GM23338 (cell line): ENCODE measurements at regions not wholly inside any gene's neighbourhood (a gene's known extent, or its start where the extent isn't known, plus 50 kb on each side); places are given as distances from the start of the nearest gene placed in this dataset.

Experiments
- ATAC-seq: fragments of 200-7000 bp; cut with Tn5 transposase; 3 replicates; pipeline ENCODE4 v1.9.1; 2020
- DNase-seq: peaks from one replicate; pipeline ENCODE4 v3.0.0-alpha.2; 2015; ENCODE audit warnings: low spot score
- H2AFZ ChIP-seq: fragments of 200-600 bp; sonication (generic); 2 replicates; pipeline ENCODE4 v1.8.0; 2016; ENCODE audit warnings: antibody characterized with exemption, mild to moderate bottlenecking, moderate library complexity
- H3F3A ChIP-seq: fragments of 200-600 bp; sonication (generic); replicated peaks from 2 replicates; pipeline ENCODE4 v1.8.0; 2017; ENCODE audit warnings: antibody characterized with exemption, mixed run types, low read depth
- H3K27ac ChIP-seq: fragments of 200-600 bp; sonication (generic); 2 replicates; pipeline ENCODE4 v1.6.1; 2016; ENCODE audit warnings: low read depth
- H3K27me3 ChIP-seq: fragments of 200-600 bp; sonication (generic); 2 replicates; pipeline ENCODE4 v1.8.0; 2016; ENCODE audit warnings: mild to moderate bottlenecking, mixed run types, moderate library complexity; ENCODE audit not compliant: insufficient read depth
- H3K36me3 ChIP-seq: fragments of 200-600 bp; sonication (generic); 2 replicates; pipeline ENCODE4 v1.8.0; 2016; ENCODE audit warnings: mild to moderate bottlenecking; ENCODE audit not compliant: insufficient read depth
- H3K4me1 ChIP-seq: fragments of 200-600 bp; sonication (generic); 2 replicates; pipeline ENCODE4 v1.8.0; 2016; ENCODE audit warnings: mild to moderate bottlenecking, moderate library complexity; ENCODE audit not compliant: insufficient read depth
- H3K4me2 ChIP-seq: fragments of 200-600 bp; sonication (generic); 2 replicates; pipeline ENCODE4 v1.7.1; 2017; ENCODE audit warnings: mixed run types
- H3K4me3 ChIP-seq: fragments of 200-600 bp; sonication (generic); 2 replicates; pipeline ENCODE4 v1.6.1; 2016; ENCODE audit warnings: mixed run types
- H3K79me2 ChIP-seq: fragments of 200-600 bp; sonication (generic); replicated peaks from 2 replicates; pipeline ENCODE4 v1.8.0; 2017; ENCODE audit warnings: mild to moderate bottlenecking; ENCODE audit not compliant: insufficient read depth
- H3K9me2 ChIP-seq: fragments of 200-600 bp; sonication (generic); 2 replicates; pipeline ENCODE4 v1.8.0; 2017; ENCODE audit not compliant: insufficient read depth
- H4K20me1 ChIP-seq: fragments of 200-600 bp; sonication (generic); replicated peaks from 2 replicates; pipeline ENCODE4 v1.8.0; 2017; ENCODE audit warnings: mild to moderate bottlenecking; ENCODE audit not compliant: insufficient read depth
- H3K27ac Mint-ChIP-seq: 2 replicates; pipeline ENCODE4 v1.8.0; 2020; ENCODE audit warnings: inconsistent platforms, mild to moderate bottlenecking, moderate library complexity, mixed read lengths
- H3K27me3 Mint-ChIP-seq: 3 replicates; pipeline ENCODE4 v1.8.0; 2022; ENCODE audit warnings: low read depth, mild to moderate bottlenecking, moderate library complexity, mixed read lengths, inconsistent platforms; ENCODE audit not compliant: insufficient read depth, poor library complexity
- H3K36me3 Mint-ChIP-seq: 3 replicates; pipeline ENCODE4 v1.8.0; 2021; ENCODE audit warnings: low read depth, mild to moderate bottlenecking, inconsistent platforms, moderate library complexity, mixed read lengths
- H3K4me1 Mint-ChIP-seq: 3 replicates; pipeline ENCODE4 v1.8.0; 2020; ENCODE audit warnings: mild to moderate bottlenecking, inconsistent platforms, mixed read lengths
- H3K4me3 Mint-ChIP-seq: 3 replicates; pipeline ENCODE4 v1.8.0; 2021; ENCODE audit warnings: moderate library complexity, mild to moderate bottlenecking, inconsistent platforms, mixed read lengths
- H3K9me3 Mint-ChIP-seq: 3 replicates; pipeline ENCODE4 v1.8.0; 2020; ENCODE audit warnings: moderate library complexity, mild to moderate bottlenecking, inconsistent platforms, mixed read lengths
- CREB1 ChIP-seq: fragments of 250-450 bp; sonication (Bioruptor Pico); IDR thresholded peaks from 2 replicates; pipeline ENCODE4 v1.5.0; 2020; ENCODE audit warnings: low read depth, mild to moderate bottlenecking, moderate library complexity
- CTCF ChIP-seq, 2 experiments: fragments of 200-600 bp in 1 of 2; sonication (generic) in 1 of 2; conservative IDR thresholded peaks; 2 replicates each; pipeline versions ENCODE4 v1.5.1 to v1.6.1; 2016 to 2017; ENCODE audit warnings: antibody characterized with exemption in 2 of 2, low read depth in 2 of 2, mild to moderate bottlenecking in 2 of 2, moderate library complexity in 1 of 2
- ETS1 ChIP-seq: IDR thresholded peaks from 2 replicates; pipeline ENCODE4 v1.6.1; 2016; ENCODE audit warnings: antibody characterized with exemption
- EZH2 ChIP-seq: fragments of 200-600 bp; sonication (generic); IDR thresholded peaks from one replicate; pipeline ENCODE4 v1.8.0; 2017; ENCODE audit warnings: antibody characterized with exemption, mild to moderate bottlenecking, low read depth; ENCODE audit not compliant: unreplicated experiment
- EZH2phosphoT487 ChIP-seq: fragments of 200-600 bp; sonication (generic); IDR thresholded peaks from one replicate; pipeline ENCODE4 v1.8.1; 2018; ENCODE audit warnings: antibody characterized with exemption; ENCODE audit not compliant: unreplicated experiment
- JUNB ChIP-seq: IDR thresholded peaks from one replicate; pipeline ENCODE4 v1.6.1; 2016; ENCODE audit warnings: antibody characterized with exemption; ENCODE audit not compliant: unreplicated experiment
- NANOG ChIP-seq: IDR thresholded peaks from 2 replicates; pipeline ENCODE4 v1.6.1; 2016; ENCODE audit warnings: antibody characterized with exemption, borderline replicate concordance
- POLR2AphosphoS5 ChIP-seq: IDR thresholded peaks from 2 replicates; pipeline ENCODE4 v1.6.1; 2016; ENCODE audit warnings: antibody characterized with exemption, low read depth
- STAT1 ChIP-seq: IDR thresholded peaks from one replicate; pipeline ENCODE4 v1.6.1; 2016; ENCODE audit warnings: antibody characterized with exemption; ENCODE audit not compliant: unreplicated experiment
- ZNF114 ChIP-seq: fragments of 250-450 bp; sonication (Bioruptor Pico); IDR thresholded peaks from 2 replicates; pipeline ENCODE4 v1.5.0; 2020; ENCODE audit warnings: mild to moderate bottlenecking, moderate library complexity
- ZNF331 ChIP-seq: fragments of 250-450 bp; sonication (Bioruptor Pico); IDR thresholded peaks from 2 replicates; pipeline ENCODE4 v1.5.0; 2020; ENCODE audit warnings: low read depth, mild to moderate bottlenecking, moderate library complexity
- ZNF462 ChIP-seq: fragments of 250-450 bp; sonication (Bioruptor Pico); IDR thresholded peaks from 2 replicates; pipeline ENCODE4 v1.5.0; 2020; ENCODE audit warnings: mild to moderate bottlenecking, moderate library complexity
- TF ChIP-seq, protein P1 (sequence below): IDR thresholded peaks from one replicate; pipeline ENCODE4 v1.6.1; 2018; ENCODE audit warnings: antibody characterized with exemption; ENCODE audit not compliant: unreplicated experiment

- Histone ChIP-seq H3K4me3 (no peak overlapping the region), H3K79me2 (no peaks in the 10 kb centered on the region), H3K36me3 (no peaks in the 10 kb centered on the region), H3K27ac (no peak overlapping the region), H3K4me2 (no peak overlapping the region), H3K27me3 (no peaks in the 10 kb centered on the region), H3F3A (no peaks in the 10 kb centered on the region), H3K4me1 (peaks cover 27% of the 10 kb centered on the region), H3K9me2 (no peaks in the 10 kb centered on the region), H4K20me1 (no peaks in the 10 kb centered on the region), H2AFZ (no peak overlapping the region)
- Mint-ChIP-seq H3K4me1 (peaks cover 21% of the 10 kb centered on the region), H3K36me3 (no peaks in the 10 kb centered on the region), H3K27ac (no peak overlapping the region), H3K9me3 (no peaks in the 10 kb centered on the region), H3K27me3 (peaks cover 4% of the 10 kb centered on the region), H3K4me3 (no peak overlapping the region)
- ATAC-seq (no peak), DNase-seq (no peak)
- TF ChIP-seq CTCF (conservative IDR thresholded peaks at IDR 0.05; ENCODE audit: low read depth in 2 of 2) (no peak), POLR2AphosphoS5 (no peak), EZH2phosphoT487 (no peak), ETS1 (no peak), NANOG (no peak), EZH2 (no peak), CREB1 (CRISPR knock-in tag) (no peak), STAT1 (no peak), ZNF462 (no peak), JUNB (no peak), ZNF114 (no peak), ZNF331 (no peak)
- TF ChIP-seq, protein P1, sequence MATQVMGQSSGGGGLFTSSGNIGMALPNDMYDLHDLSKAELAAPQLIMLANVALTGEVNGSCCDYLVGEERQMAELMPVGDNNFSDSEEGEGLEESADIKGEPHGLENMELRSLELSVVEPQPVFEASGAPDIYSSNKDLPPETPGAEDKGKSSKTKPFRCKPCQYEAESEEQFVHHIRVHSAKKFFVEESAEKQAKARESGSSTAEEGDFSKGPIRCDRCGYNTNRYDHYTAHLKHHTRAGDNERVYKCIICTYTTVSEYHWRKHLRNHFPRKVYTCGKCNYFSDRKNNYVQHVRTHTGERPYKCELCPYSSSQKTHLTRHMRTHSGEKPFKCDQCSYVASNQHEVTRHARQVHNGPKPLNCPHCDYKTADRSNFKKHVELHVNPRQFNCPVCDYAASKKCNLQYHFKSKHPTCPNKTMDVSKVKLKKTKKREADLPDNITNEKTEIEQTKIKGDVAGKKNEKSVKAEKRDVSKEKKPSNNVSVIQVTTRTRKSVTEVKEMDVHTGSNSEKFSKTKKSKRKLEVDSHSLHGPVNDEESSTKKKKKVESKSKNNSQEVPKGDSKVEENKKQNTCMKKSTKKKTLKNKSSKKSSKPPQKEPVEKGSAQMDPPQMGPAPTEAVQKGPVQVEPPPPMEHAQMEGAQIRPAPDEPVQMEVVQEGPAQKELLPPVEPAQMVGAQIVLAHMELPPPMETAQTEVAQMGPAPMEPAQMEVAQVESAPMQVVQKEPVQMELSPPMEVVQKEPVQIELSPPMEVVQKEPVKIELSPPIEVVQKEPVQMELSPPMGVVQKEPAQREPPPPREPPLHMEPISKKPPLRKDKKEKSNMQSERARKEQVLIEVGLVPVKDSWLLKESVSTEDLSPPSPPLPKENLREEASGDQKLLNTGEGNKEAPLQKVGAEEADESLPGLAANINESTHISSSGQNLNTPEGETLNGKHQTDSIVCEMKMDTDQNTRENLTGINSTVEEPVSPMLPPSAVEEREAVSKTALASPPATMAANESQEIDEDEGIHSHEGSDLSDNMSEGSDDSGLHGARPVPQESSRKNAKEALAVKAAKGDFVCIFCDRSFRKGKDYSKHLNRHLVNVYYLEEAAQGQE, result no peak
Measured at GRCh38 chr11:122042981-122043380, 73.0 kb downstream of the BLID start.
